ENCODE measurements at regions not wholly inside any gene's neighbourhood (a gene's known extent, or its start where the extent isn't known, plus 50 kb on each side); places are given as distances from the start of the nearest gene placed in this dataset.
"Not testable (repeated sequence)": the region's sequence is repeated elsewhere in the genome, so short reads cannot be mapped to it uniquely, and the experiment has no call there.

GRCh38 chr5:174828804-174829510 is 104.6 kb downstream of the MSX2 start:
- no peak for DNase-seq

GRCh38 chr5:174827558-174827957 is 103.2 kb downstream of the MSX2 start:
- DNase-seq, result no peak

GRCh38 chr5:174825587-174825986 is 101.2 kb downstream of the MSX2 start:
- DNase-seq, result no peak

- DNase-seq, result no peak
These were observed 94.0 kb downstream of the MSX2 start for GRCh38 chr5:174818430-174818829.

- DNase-seq, result no peak
These were observed 93.2 kb downstream of the MSX2 start for GRCh38 chr5:174817610-174818009.

GRCh38 chr5:174816858-174817257 is 92.5 kb downstream of the MSX2 start:
- DNase-seq, result no peak

GRCh38 chr5:174811438-174811837 is 87.1 kb downstream of the MSX2 start:
- DNase-seq, result no peak

GRCh38 chr5:174810796-174811195 is 86.4 kb downstream of the MSX2 start:
- DNase-seq, result no peak

- no peak for DNase-seq
These were observed 83.1 kb downstream of the MSX2 start for GRCh38 chr5:174807471-174807870.

GRCh38 chr5:174806729-174807128 is 82.3 kb downstream of the MSX2 start:
- no peak for DNase-seq

- DNase-seq, result no peak
These were observed 77.4 kb downstream of the MSX2 start for GRCh38 chr5:174801798-174802197.

GRCh38 chr5:174800435-174800834 is 76.1 kb downstream of the MSX2 start:
- no peak for DNase-seq

GRCh38 chr5:174799121-174799520 is 74.7 kb downstream of the MSX2 start:
- DNase-seq, result no peak

GRCh38 chr5:174798551-174798951 is 74.2 kb downstream of the MSX2 start:
- no peak for DNase-seq

- DNase-seq, result no peak
These were observed 72.4 kb downstream of the MSX2 start for GRCh38 chr5:174796711-174797192.

GRCh38 chr5:174794931-174795672 is 70.7 kb downstream of the MSX2 start:
- DNase-seq, result no peak

- peak; percentile 51 to 59 for DNase-seq
These were observed 69.4 kb downstream of the MSX2 start for GRCh38 chr5:174793684-174794328.

GRCh38 chr5:174793076-174793475 is 68.7 kb downstream of the MSX2 start:
- no peak for DNase-seq

GRCh38 chr5:174792265-174792664 is 67.9 kb downstream of the MSX2 start:
- DNase-seq, result not testable (repeated sequence)

GRCh38 chr5:174790906-174791305 is 66.5 kb downstream of the MSX2 start:
- no peak for DNase-seq

GRCh38 chr5:174789596-174789995 is 65.2 kb downstream of the MSX2 start:
- DNase-seq, result no peak

- no peak for DNase-seq
These were observed 60.8 kb downstream of the MSX2 start for GRCh38 chr5:174785120-174785680.

All from stimulated activated CD4-positive, alpha-beta T cell treated with anti-CD3 and anti-CD28 coated beads, Interleukin-2, amount 100 ng/mL, for 48 hours (primary cell).